Central memory CD8-positive, alpha-beta T cell (primary cell): ENCODE measurements at regions not wholly inside any gene's neighbourhood (a gene's known extent, or its start where the extent isn't known, plus 50 kb on each side); places are given as distances from the start of the nearest gene placed in this dataset.
"Not testable (repeated sequence)": the region's sequence is repeated elsewhere in the genome, so short reads cannot be mapped to it uniquely, and the experiment has no call there.

ENCODE experiments used
- ATAC-seq: fragments of 150-1000 bp; cut with Tn5 transposase; replicated peaks from 2 replicates; pipeline ENCODE4 v1.10.0; 2022; ENCODE audit warnings: mild to moderate bottlenecking, moderate FRiP score, moderate number of reproducible peaks; ENCODE audit not compliant: poor library complexity, severe bottlenecking; ENCODE audit errors: extremely low read depth
- DNase-seq, 2 donors: peaks; one replicate each; pipeline ENCODE4 v3.0.0; 2021; ENCODE audit warnings: low spot score in 2 of 2
- H3K27ac Mint-ChIP-seq: one replicate; pipeline ENCODE4 v1.8.0; 2022; ENCODE audit warnings: low read depth, mild to moderate bottlenecking, moderate library complexity, mixed read lengths
- H3K27me3 Mint-ChIP-seq: one replicate; pipeline ENCODE4 v1.8.0; 2022; ENCODE audit warnings: mixed read lengths
- H3K36me3 Mint-ChIP-seq: one replicate; pipeline ENCODE4 v1.8.0; 2022; ENCODE audit warnings: mild to moderate bottlenecking, moderate library complexity, mixed read lengths; ENCODE audit not compliant: insufficient read depth
- H3K4me1 Mint-ChIP-seq: one replicate; pipeline ENCODE4 v1.8.0; 2022; ENCODE audit warnings: mixed read lengths
- H3K4me3 Mint-ChIP-seq: one replicate; pipeline ENCODE4 v1.8.0; 2022; ENCODE audit warnings: mild to moderate bottlenecking, moderate library complexity, mixed read lengths
- H3K9me3 Mint-ChIP-seq: one replicate; pipeline ENCODE4 v1.8.0; 2022; ENCODE audit warnings: mixed read lengths

DNA sequence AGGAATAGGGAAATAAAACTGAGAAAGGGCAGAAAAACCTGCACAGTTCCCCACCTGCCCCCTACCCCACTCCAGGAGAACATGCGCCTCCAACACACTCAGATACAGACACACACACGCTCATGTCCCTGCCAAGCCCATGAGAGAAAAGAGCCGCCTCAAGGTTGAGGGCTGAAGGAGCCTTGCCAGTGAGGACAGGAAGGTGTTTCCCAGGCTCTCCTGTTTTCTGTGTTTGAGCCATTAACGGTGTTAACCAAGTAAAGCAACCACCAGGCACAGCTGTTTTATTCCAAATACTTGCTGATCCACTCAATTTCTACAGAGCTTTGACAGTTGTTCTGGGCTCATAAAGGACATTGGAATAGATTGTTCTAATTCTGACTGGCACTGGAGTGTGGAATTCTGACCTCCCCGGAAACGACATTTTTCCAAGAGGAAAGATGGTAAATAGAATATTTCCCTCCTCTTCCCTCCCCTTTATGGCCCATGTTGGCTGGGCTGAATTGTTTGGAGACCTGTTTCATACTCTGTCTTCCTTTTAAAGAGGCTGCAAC, 238.0 kb downstream of the DMAC1 start:
- Mint-ChIP-seq H3K36me3 (no peaks in the 10 kb centered on the region), H3K4me3 (no peak overlapping the region), H3K27ac (no peak overlapping the region)

DNA sequence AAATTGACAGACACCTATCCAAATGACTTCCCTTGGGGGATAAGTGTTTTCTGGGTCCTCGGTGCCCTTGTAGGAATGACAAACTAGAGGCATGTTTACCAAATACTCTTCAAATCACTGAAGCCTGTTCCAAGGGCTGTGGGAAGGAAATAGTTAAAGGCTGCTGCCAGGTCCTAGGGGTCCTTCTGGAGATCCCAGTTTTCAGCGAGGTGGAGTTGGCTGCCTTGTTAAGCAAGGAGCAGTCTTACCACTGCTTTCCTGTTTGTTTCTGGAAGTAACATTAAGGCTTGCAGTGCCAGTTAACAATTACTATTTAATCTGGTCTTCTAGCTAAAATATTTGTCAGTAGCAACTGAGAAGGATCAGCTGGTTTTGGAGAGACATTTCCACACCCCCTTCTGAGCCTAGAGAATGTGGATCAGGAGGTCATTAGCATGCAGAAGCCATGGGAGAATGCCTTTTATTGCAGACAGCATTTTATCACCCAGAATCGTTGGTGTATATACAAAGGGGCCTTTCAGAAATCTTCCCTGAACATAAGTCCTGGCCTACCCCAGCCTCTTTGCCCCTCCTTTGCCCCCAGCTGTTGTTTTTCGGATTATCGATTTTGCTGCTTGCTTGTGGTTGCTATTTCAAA, 238.8 kb downstream of the DMAC1 start:
- no peak for ATAC-seq
- H3K4me1 Mint-ChIP-seq: no peaks in the 10 kb centered on the region

More for the DNA sequence above, 238.0 kb downstream of the DMAC1 start:
- Mint-ChIP-seq H3K27me3 (peaks cover 18% of the 10 kb centered on the region), H3K4me1 (no peaks in the 10 kb centered on the region), H3K9me3 (no peaks in the 10 kb centered on the region)
- no peak for DNase-seq
- ATAC-seq: no peak

DNA sequence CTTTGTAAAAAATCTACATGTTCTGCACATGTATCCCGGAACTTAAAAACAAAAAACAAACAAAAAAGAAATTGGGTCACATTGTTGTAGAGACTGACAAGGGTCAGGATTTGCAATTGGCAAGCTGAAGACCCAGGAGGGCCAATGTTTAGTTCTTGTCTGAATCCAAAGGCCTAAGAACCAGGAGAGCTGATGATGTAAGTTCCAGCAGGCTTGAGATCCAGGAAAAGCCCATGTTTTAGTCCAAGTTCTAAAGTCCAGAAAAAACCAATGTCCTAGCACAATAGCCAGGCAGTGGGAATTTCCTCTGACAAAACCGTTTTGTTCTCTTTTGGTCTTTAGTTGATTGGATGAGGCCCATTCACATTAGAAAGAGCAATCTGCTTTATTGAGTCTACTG, 244.9 kb downstream of the DMAC1 start:
- peaks cover 3% of the 10 kb centered on the region for H3K9me3 Mint-ChIP-seq
- no peak for DNase-seq
- no peaks in the 10 kb centered on the region for H3K4me1 Mint-ChIP-seq
- no peak overlapping the region for H3K4me3 Mint-ChIP-seq
- H3K27ac Mint-ChIP-seq: no peak overlapping the region
- no peak for ATAC-seq
- no peaks in the 10 kb centered on the region for H3K36me3 Mint-ChIP-seq
- H3K27me3 Mint-ChIP-seq: peaks cover 44% of the 10 kb centered on the region

More for the DNA sequence above, 238.8 kb downstream of the DMAC1 start:
- no peak for DNase-seq
- Mint-ChIP-seq H3K27ac (no peak overlapping the region), H3K27me3 (peaks cover 18% of the 10 kb centered on the region), H3K9me3 (no peaks in the 10 kb centered on the region), H3K36me3 (no peaks in the 10 kb centered on the region), H3K4me3 (no peak overlapping the region)

DNA sequence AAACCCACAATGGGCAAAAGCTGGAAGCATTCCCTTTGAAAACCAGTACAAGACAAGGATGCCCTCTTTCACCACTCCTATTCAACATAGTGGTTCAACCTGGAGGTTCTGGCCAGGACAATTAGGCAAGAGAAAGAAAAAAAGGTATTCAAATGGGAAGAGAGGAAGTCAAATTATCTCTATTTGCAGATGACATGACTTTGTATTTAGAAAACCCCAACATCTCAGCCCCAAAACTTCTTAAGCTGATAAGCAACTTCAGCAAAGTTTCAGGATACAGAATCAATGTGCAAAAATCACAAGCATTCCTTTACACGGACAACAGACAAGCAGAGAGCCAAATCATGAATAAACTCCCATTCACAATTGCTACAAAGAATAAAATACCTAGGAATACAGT, 246.9 kb downstream of the DMAC1 start:
- peaks cover 48% of the 10 kb centered on the region for H3K27me3 Mint-ChIP-seq
- not testable (repeated sequence) for H3K36me3 Mint-ChIP-seq, H3K27ac Mint-ChIP-seq, H3K9me3 Mint-ChIP-seq, H3K4me1 Mint-ChIP-seq, H3K4me3 Mint-ChIP-seq, ATAC-seq, DNase-seq

DNA sequence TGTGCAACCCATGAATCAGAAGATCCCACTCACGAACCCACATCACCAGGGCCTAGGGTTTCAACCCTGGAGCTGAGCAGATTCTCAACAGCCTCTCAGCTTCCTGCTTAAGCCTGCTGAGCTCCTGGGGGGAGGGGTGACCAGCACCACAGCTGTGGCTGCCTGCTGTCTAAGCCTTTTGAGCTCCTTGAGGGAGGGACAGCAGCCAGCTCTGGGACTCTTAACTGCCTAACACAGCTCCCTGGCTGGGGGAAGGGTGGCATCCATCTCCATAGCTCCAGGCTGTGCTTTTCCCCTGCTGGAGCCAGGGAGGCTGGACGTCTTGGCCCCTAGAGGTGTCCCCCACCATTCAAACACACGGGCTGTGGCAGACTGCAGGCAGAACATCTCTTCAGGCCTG, 250.3 kb downstream of the DMAC1 start:
- peaks cover 1% of the 10 kb centered on the region for H3K9me3 Mint-ChIP-seq

DNA sequence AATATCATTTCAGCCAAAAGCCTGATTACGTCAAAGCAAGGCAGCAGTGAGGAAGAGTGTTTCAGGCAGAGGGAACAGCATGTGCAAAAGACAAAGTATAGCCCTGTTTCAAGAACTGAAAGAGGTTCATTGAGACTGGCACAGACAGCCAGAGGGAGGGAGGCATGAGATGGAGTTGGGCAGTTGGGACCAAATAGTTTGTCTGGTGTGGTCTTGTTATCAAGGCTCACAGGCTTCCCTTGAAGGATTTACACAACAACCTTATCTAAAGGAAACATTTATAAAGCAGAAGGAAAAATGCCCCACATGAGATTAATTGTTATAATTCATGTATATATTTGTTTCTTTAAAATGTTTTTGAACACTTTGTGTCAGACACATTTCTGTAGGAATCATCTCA, 253.3 kb downstream of the DMAC1 start:
- Mint-ChIP-seq H3K27ac (no peak overlapping the region), H3K4me1 (no peaks in the 10 kb centered on the region), H3K36me3 (no peaks in the 10 kb centered on the region), H3K27me3 (peaks cover 65% of the 10 kb centered on the region), H3K4me3 (no peak overlapping the region), H3K9me3 (no peaks in the 10 kb centered on the region)
- ATAC-seq: no peak
- DNase-seq: no peak

More for the DNA sequence above, 250.3 kb downstream of the DMAC1 start:
- ATAC-seq: no peak
- H3K27me3 Mint-ChIP-seq: peaks cover 71% of the 10 kb centered on the region
- no peaks in the 10 kb centered on the region for H3K4me1 Mint-ChIP-seq
- no peak overlapping the region for H3K4me3 Mint-ChIP-seq
- no peak overlapping the region for H3K27ac Mint-ChIP-seq
- no peaks in the 10 kb centered on the region for H3K36me3 Mint-ChIP-seq
- no peak for DNase-seq

DNA sequence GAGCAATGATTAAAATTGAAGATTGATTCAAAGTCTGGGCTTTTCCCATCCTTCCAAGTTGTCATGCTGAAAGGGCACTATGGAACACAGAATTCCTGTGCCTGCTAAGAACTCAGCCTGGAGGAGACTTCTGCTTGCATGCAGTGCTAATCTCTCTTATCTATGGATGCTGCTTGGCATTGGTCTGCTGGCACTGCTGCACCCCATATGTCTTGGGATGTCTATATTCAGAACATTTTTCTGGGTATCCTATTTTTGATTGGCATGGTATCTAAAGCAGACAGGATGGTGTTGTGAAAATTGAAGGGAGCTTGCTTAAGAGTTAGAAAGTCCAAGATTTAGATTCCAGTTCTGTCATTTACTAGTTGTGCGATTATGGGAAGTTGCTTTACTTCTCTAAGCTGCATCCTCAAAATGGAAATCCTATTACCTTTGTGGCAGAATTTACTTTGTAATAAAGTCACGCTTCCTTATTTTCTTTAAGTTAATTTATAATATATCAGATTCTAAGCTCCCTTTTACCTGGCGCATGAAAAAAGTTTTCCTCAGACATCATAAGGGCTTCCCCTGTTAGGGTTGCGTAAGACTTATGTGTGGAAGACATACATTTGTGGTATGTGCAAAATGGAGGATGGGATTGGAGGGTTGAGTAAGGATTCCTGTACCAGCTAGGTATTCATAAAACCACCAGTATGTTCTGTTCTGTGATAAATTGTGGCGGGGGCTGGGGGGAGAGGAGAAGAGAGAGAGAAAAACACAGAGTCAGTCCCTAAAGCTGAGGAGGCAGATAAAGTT, 254.0 kb downstream of the DMAC1 start:
- H3K27ac Mint-ChIP-seq: no peak overlapping the region
- no peaks in the 10 kb centered on the region for H3K9me3 Mint-ChIP-seq
- no peak for ATAC-seq
- H3K4me3 Mint-ChIP-seq: no peak overlapping the region
- DNase-seq: no peak
- H3K27me3 Mint-ChIP-seq: peaks cover 65% of the 10 kb centered on the region
- H3K36me3 Mint-ChIP-seq: no peaks in the 10 kb centered on the region
- H3K4me1 Mint-ChIP-seq: no peaks in the 10 kb centered on the region

DNA sequence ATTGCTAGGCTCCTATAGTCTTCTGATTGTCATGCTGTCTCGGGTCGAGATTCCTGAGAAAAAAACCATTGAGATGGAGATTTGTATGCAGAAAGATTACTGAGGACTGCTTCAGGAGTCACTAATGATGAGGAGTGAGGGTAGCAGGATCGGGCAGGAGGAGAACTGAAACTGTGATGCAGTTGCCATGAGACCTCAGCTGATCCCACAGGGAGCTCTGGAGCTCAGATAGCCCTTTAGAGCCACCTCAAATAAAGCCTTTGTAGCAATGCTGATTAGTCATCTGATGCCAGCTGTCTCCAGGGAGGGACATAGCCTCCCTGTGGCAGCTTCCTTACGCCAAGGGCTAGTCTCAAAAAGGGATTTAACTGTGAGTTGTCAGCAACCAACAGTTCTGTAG, 256.9 kb downstream of the DMAC1 start:
- Mint-ChIP-seq H3K36me3 (no peaks in the 10 kb centered on the region), H3K27ac (no peak overlapping the region), H3K4me1 (no peaks in the 10 kb centered on the region), H3K9me3 (no peaks in the 10 kb centered on the region), H3K4me3 (no peak overlapping the region), H3K27me3 (peaks cover 55% of the 10 kb centered on the region)
- no peak for ATAC-seq
- DNase-seq: no peak

DNA sequence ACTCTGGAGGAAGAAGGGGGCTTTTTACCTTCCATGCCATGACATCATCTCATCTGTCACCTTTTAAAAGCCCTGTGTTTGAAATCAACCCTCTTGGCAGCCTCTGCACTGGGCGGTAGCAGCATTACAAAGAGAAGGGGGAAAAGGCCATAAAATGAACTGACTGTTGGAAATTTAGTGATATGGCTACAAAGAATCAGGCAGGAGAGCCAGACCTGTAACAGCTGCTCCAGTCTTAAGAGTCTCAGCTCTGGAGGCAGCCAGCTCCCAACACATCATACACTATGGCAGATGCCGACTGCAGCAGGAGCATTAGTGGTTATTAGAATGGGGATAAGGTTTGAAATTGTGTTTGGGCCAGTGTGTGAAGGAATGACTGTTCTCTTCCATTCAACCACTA, 257.5 kb downstream of the DMAC1 start:
- no peak overlapping the region for H3K27ac Mint-ChIP-seq
- ATAC-seq (no peak), DNase-seq (no peak)
- H3K4me1 Mint-ChIP-seq: no peaks in the 10 kb centered on the region
- peaks cover 56% of the 10 kb centered on the region for H3K27me3 Mint-ChIP-seq
- no peaks in the 10 kb centered on the region for H3K9me3 Mint-ChIP-seq
- no peaks in the 10 kb centered on the region for H3K36me3 Mint-ChIP-seq
- no peak overlapping the region for H3K4me3 Mint-ChIP-seq

DNA sequence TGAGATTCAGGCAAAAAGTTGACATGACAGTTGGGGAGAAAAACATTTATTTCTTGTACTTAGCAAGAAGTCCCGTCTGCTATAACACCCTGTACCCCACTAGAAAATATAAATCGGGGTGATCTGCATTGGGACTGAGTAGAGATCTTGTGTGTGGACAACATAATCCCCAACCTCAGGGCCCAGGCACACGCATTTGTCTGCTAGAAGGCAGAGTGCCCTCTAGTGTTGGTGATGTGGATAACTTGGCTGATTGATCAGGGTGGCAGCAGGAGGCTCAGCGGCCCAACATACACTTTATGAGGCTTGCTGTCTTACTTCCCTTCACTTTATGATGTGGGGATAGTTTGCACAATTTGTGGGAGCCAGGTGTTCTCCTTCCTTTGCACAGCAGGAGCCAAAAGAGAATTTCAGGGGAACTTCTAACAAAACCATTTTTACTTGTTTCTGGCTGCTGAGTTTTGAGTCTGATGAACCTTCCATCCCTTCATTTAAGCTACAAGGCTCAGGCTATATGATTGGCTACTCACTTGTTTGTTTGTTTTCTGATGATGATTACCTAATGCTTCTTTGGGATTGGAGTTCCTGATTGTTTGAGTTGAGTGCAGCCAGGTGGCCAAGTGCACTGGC, 263.2 kb downstream of the DMAC1 start:
- Mint-ChIP-seq H3K27me3 (peaks cover 50% of the 10 kb centered on the region), H3K36me3 (no peaks in the 10 kb centered on the region), H3K27ac (no peak overlapping the region), H3K4me3 (no peak overlapping the region), H3K9me3 (no peaks in the 10 kb centered on the region), H3K4me1 (no peaks in the 10 kb centered on the region)
- no peak for ATAC-seq
- no peak for DNase-seq

DNA sequence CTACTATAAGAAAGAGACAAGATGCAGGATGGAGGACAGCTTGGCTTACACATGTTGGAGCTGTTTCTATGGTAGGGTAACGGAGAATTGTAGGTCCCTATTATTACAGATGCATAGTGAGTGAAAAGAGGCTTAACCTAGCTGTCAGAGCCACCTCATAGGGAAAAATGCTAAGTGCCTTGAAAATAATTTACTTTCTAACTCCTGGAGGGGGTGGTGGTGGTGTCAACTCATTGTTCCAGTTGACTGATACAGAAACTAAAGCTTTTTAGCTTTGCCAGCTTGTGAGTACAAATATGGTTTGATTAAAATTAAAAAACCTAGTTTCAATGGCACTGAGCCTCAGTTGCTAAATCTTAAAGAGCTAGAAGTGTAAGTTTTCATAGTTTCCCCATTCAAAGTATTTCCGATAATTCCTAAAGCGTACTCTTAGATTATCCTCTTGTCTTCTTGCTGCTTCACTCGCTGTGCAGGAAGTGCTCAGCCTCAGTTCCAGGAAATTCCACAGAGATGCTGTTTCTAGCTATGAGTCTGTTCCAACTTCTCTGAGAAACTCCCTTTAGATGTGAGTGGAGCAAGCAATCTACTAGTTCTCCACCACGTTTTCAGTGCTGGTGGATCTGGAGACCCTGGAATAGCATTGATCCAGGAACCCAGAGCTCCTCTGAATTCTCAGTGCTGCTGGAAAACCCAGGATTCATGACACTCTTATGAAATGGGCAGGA, 265.2 kb downstream of the DMAC1 start:
- Mint-ChIP-seq H3K4me3 (no peak overlapping the region), H3K36me3 (no peaks in the 10 kb centered on the region), H3K9me3 (no peaks in the 10 kb centered on the region), H3K27ac (no peak overlapping the region), H3K4me1 (no peaks in the 10 kb centered on the region), H3K27me3 (peaks cover 53% of the 10 kb centered on the region)
- ATAC-seq (no peak), DNase-seq (no peak)

DNA sequence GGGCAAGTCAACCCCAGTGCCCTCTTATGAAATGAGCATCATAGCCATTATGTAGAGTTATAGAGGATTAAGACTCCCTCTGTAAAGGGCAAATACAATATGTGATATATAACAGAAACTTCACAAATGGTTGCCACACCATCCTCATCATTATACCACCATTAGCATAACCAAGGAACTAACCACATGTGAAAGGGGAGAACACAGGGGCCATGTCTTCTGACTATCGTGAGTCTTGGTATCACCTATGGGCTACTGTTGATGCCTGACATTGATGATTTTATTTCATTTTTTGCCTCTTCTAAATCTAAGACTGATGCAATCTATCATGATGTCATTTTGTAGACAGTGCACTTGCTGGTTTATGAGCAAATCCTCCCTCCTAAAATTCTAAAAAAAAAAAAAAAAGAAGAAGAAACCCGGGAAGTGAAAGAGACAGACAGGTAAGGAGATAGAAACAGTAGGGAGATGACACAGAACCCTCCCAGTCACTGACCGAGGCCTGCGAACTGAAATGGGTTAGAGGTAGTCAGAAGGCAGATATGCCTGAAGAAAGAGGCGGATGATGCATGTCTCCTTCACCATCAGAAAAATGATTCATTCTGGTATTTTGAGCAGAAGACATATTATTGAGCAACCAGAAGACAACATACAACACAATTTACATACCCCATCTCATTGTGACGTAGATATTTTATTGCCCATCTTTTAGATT, 266.0 kb downstream of the DMAC1 start:
- Mint-ChIP-seq H3K36me3 (no peaks in the 10 kb centered on the region), H3K27ac (no peak overlapping the region), H3K4me3 (no peak overlapping the region), H3K4me1 (no peaks in the 10 kb centered on the region), H3K27me3 (peaks cover 58% of the 10 kb centered on the region), H3K9me3 (no peaks in the 10 kb centered on the region)
- DNase-seq (no peak), ATAC-seq (no peak)
